Nephron (organoid): ENCODE measurements at regions not wholly inside any gene's neighbourhood (a gene's known extent, or its start where the extent isn't known, plus 50 kb on each side); places are given as distances from the start of the nearest gene placed in this dataset.

ENCODE experiments used
- H3K27ac Mint-ChIP-seq, 3 experiments: 2 replicates each; pipeline ENCODE4 v1.8.0; 2020; ENCODE audit warnings: mixed read lengths in 3 of 3, mild to moderate bottlenecking in 2 of 3, moderate library complexity in 1 of 3
- H3K27me3 Mint-ChIP-seq: 2 replicates; pipeline ENCODE4 v1.8.0; 2021; ENCODE audit warnings: low read depth, mild to moderate bottlenecking, moderate library complexity, mixed read lengths
- H3K36me3 Mint-ChIP-seq: 2 replicates; pipeline ENCODE4 v1.8.0; 2020; ENCODE audit warnings: low read depth, mixed read lengths
- H3K4me1 Mint-ChIP-seq: 2 replicates; pipeline ENCODE4 v1.8.0; 2020; ENCODE audit warnings: mixed read lengths
- H3K4me3 Mint-ChIP-seq, 3 experiments: 2 replicates each; pipeline ENCODE4 v1.8.0; 2020; ENCODE audit warnings: mild to moderate bottlenecking in 3 of 3, mixed read lengths in 3 of 3, moderate library complexity in 2 of 3
- H3K9me3 Mint-ChIP-seq: 2 replicates; pipeline ENCODE4 v1.8.0; 2020; ENCODE audit warnings: mixed read lengths
- CTCF ChIP-seq, 3 experiments: fragments of 200-600 bp; sonication (generic); IDR thresholded peaks; one replicate each; pipeline ENCODE4 v1.5.0; 2021; ENCODE audit warnings: antibody characterized with exemption in 3 of 3; ENCODE audit not compliant: unreplicated experiment in 3 of 3

DNA sequence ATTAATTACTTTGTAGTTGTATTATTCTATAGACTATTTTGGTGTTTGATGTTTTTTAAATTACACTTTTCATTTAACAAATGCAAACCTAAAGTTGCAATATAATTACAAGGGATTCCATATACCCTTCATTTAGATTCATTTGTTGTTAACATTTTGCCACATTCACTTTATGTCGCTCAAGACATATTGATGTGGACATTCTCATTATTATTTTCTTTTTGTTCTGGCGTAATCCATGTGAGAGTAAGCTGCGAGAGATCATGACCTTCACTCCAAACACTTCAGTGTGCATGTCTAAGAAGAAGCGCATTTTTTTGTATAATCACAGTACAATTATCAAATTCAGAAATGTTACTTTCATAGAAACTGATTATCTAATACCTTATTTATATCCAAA lies 280.6 kb downstream of the CALCRL start:
- no peak overlapping the region for H3K27ac Mint-ChIP-seq
- H3K4me3 Mint-ChIP-seq = no peak overlapping the region
- H3K36me3 Mint-ChIP-seq = no peaks in the 10 kb centered on the region
- no peaks in the 10 kb centered on the region for H3K4me1 Mint-ChIP-seq
- H3K9me3 Mint-ChIP-seq = no peaks in the 10 kb centered on the region
- no peaks in the 10 kb centered on the region for H3K27me3 Mint-ChIP-seq
- no peak for TF ChIP-seq CTCF (IDR thresholded peaks at IDR 0.05; ENCODE audit: unreplicated experiment in 3 of 3)

GRCh38 chr2:187165936-187166610 lies 282.0 kb downstream of the CALCRL start:
- no peaks in the 10 kb centered on the region for H3K36me3 Mint-ChIP-seq
- no peak overlapping the region for H3K27ac Mint-ChIP-seq
- TF ChIP-seq CTCF (IDR thresholded peaks at IDR 0.05; ENCODE audit: unreplicated experiment in 3 of 3) = no peak
- no peak overlapping the region for H3K4me3 Mint-ChIP-seq
- no peaks in the 10 kb centered on the region for H3K27me3 Mint-ChIP-seq
- no peaks in the 10 kb centered on the region for H3K9me3 Mint-ChIP-seq
- no peaks in the 10 kb centered on the region for H3K4me1 Mint-ChIP-seq

DNA sequence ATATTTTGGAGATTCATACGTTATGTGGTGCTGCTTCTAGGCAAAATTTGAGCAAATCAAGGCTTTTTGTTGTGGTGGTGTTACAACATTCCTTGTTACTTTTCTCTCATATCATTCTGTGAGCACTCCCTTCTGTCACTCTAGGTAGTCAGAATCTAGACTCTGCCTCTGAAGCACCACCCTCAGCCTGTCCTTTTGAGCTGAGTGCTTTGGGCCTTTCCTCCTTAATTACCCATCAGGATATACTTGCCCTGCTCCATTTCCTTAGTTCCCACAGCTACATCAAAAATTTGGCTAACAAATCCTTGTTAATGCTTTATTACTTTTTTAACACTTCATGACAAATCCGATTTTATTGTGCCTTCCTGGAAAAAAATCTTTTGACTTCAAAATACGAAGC lies 289.6 kb downstream of the CALCRL start:
- H3K9me3 Mint-ChIP-seq = peaks cover 31% of the 10 kb centered on the region
- peaks cover 7% of the 10 kb centered on the region for H3K36me3 Mint-ChIP-seq
- no peak for TF ChIP-seq CTCF (IDR thresholded peaks at IDR 0.05; ENCODE audit: unreplicated experiment in 3 of 3)
- H3K4me3 Mint-ChIP-seq = no peak overlapping the region
- H3K27me3 Mint-ChIP-seq = peaks cover 3% of the 10 kb centered on the region
- H3K4me1 Mint-ChIP-seq = no peaks in the 10 kb centered on the region
- no peak overlapping the region for H3K27ac Mint-ChIP-seq

GRCh38 chr2:187157046-187157445 lies 291.0 kb downstream of the CALCRL start:
- TF ChIP-seq CTCF (IDR thresholded peaks at IDR 0.05; ENCODE audit: unreplicated experiment in 3 of 3) = no peak
- Mint-ChIP-seq H3K4me3 (no peak overlapping the region), H3K4me1 (no peaks in the 10 kb centered on the region), H3K9me3 (peaks cover 31% of the 10 kb centered on the region), H3K27me3 (peaks cover 3% of the 10 kb centered on the region), H3K27ac (no peak overlapping the region), H3K36me3 (peaks cover 7% of the 10 kb centered on the region)

DNA sequence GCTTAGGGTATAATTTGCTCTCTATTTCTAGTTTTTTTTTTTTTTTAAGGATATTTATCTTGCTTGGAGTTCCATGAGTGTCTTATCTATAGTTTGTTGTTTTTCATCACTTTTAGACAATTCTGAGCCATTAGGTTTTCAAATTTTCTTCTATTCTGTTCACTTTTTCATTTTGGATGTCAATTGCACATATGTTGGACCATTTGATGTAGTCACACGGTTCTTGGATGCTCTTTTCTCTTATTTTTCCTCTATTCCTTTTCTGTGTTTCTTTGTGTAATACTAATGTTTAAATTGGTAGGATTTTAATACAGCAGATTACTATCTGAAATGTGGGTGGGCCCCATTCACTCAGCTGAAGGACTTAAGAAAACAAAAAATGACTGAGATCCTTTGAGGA lies 292.6 kb downstream of the CALCRL start:
- Mint-ChIP-seq H3K4me3 (no peak overlapping the region), H3K9me3 (peaks cover 31% of the 10 kb centered on the region), H3K27ac (no peak overlapping the region), H3K27me3 (peaks cover 3% of the 10 kb centered on the region), H3K4me1 (no peaks in the 10 kb centered on the region), H3K36me3 (peaks cover 7% of the 10 kb centered on the region)
- TF ChIP-seq CTCF (IDR thresholded peaks at IDR 0.05; ENCODE audit: unreplicated experiment in 3 of 3) = no peak

- peaks cover 5% of the 10 kb centered on the region for H3K4me1 Mint-ChIP-seq
- H3K4me3 Mint-ChIP-seq = no peak overlapping the region
- no peak overlapping the region for H3K27ac Mint-ChIP-seq
- no peaks in the 10 kb centered on the region for H3K36me3 Mint-ChIP-seq
- no peaks in the 10 kb centered on the region for H3K27me3 Mint-ChIP-seq
- no peak for TF ChIP-seq CTCF (IDR thresholded peaks at IDR 0.05; ENCODE audit: unreplicated experiment in 3 of 3)
- H3K9me3 Mint-ChIP-seq = peaks cover 14% of the 10 kb centered on the region
These were observed 297.4 kb downstream of the CALCRL start for GRCh38 chr2:187150670-187151069.
